ENCODE measurements at regions not wholly inside any gene's neighbourhood (a gene's known extent, or its start where the extent isn't known, plus 50 kb on each side); places are given as distances from the start of the nearest gene placed in this dataset.

DNA sequence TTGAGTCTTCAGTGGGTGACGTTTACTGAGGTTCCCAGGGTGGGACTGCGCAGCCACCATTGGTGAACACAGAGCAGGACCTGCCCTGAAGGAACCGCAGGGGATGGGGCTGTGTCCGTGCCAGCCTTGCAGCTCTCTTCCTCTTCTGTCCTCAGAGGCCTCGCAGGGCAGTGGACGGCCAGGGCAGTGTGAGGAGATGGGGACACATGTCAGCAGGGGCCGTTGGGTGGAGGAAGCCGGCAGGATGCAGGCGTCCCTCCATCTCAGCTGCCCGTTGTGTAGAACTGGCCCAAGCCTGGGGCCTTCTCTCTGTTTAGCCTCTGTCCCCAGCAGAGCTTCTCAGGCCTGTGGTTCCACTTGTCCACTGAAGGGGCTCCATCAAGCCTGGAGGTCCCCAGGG, 53.6 kb upstream of the SMOC2 start:
- no peaks in the 10 kb centered on the region for H3K9me3 ChIP-seq (ENCODE audit: low read length)
- BruUV-seq (replicated peaks), result no TSS peak
- ATAC-seq (no peak), DNase-seq (no peak)
- H3K27ac ChIP-seq (ENCODE audit: low read length), result no peak overlapping the region
- no peak overlapping the region for H3K4me2 ChIP-seq (ENCODE audit: low read length)
- no peaks in the 10 kb centered on the region for H3F3A ChIP-seq (ENCODE audit: low read length, unreplicated experiment)
- no peaks in the 10 kb centered on the region for H3K4me1 ChIP-seq (ENCODE audit: insufficient read depth, low read length)
- CTCF ChIA-PET, result no interaction called here
- intact Hi-C loops (cut with micrococcal nuclease), result no loop called here
- H3K36me3 ChIP-seq (ENCODE audit: low read depth, low read length), result no peaks in the 10 kb centered on the region
- H3K4me3 ChIP-seq (ENCODE audit: low read length), result no peak overlapping the region
- no peak overlapping the region for H3K9ac ChIP-seq (ENCODE audit: low read length)
- H3K79me2 ChIP-seq (ENCODE audit: low read length), result no peaks in the 10 kb centered on the region
- POLR2A ChIA-PET (ENCODE audit: unreplicated experiment), result no interaction called here
- TF ChIP-seq, protein P1, sequence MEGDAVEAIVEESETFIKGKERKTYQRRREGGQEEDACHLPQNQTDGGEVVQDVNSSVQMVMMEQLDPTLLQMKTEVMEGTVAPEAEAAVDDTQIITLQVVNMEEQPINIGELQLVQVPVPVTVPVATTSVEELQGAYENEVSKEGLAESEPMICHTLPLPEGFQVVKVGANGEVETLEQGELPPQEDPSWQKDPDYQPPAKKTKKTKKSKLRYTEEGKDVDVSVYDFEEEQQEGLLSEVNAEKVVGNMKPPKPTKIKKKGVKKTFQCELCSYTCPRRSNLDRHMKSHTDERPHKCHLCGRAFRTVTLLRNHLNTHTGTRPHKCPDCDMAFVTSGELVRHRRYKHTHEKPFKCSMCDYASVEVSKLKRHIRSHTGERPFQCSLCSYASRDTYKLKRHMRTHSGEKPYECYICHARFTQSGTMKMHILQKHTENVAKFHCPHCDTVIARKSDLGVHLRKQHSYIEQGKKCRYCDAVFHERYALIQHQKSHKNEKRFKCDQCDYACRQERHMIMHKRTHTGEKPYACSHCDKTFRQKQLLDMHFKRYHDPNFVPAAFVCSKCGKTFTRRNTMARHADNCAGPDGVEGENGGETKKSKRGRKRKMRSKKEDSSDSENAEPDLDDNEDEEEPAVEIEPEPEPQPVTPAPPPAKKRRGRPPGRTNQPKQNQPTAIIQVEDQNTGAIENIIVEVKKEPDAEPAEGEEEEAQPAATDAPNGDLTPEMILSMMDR (conservative IDR thresholded peaks at IDR 0.05; ENCODE audit: low read depth, low read length), result no peak
- TF ChIP-seq EZH2 (IDR thresholded peaks at IDR 0.05; ENCODE audit: low read length, unreplicated experiment) (no peak), EZH2phosphoT487 (IDR thresholded peaks at IDR 0.05; ENCODE audit: borderline replicate concordance, low read length) (no peak)
- H4K20me1 ChIP-seq (ENCODE audit: low read length), result no peaks in the 10 kb centered on the region
- H3K9me2 ChIP-seq (replicated peaks; ENCODE audit: low read length), result no peaks in the 10 kb centered on the region
- peaks cover 5% of the 10 kb centered on the region for H3K27me3 ChIP-seq (ENCODE audit: low read length)
- H2AFZ ChIP-seq (ENCODE audit: low read length), result no peak overlapping the region

DNA sequence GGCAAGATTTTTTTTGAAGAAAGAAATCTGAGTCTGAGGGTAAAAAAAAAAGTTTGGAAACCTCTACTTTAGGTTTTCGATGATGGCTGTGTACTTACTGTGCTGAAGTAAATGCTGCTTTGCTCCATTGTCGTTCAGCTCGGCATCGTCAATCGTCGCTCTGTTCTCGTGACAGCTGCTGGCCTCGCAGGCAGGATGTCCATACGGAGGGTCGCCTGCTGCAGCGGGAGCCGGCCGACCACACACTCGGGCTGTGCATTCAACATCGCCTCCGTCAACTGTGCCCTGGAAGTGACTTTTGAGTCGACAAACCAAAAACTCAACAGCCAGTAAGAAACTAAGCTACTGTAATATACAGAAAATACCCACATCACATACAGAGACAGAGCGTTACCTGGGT, 53.1 kb upstream of the SMOC2 start:
- Histone ChIP-seq H3K9me3 (ENCODE audit: low read length) (no peaks in the 10 kb centered on the region), H3K79me2 (ENCODE audit: low read length) (no peaks in the 10 kb centered on the region), H3K36me3 (ENCODE audit: low read depth, low read length) (no peaks in the 10 kb centered on the region), H2AFZ (ENCODE audit: low read length) (no peak overlapping the region), H3K9me2 (replicated peaks; ENCODE audit: low read length) (no peaks in the 10 kb centered on the region), H3K4me1 (ENCODE audit: insufficient read depth, low read length) (no peaks in the 10 kb centered on the region), H3K27me3 (ENCODE audit: low read length) (peaks cover 5% of the 10 kb centered on the region), H3K27ac (ENCODE audit: low read length) (no peak overlapping the region), H3K4me2 (ENCODE audit: low read length) (no peak overlapping the region), H4K20me1 (ENCODE audit: low read length) (no peaks in the 10 kb centered on the region), H3F3A (ENCODE audit: low read length, unreplicated experiment) (no peaks in the 10 kb centered on the region), H3K9ac (ENCODE audit: low read length) (no peak overlapping the region), H3K4me3 (ENCODE audit: low read length) (no peak overlapping the region)
- no peak for ATAC-seq
- no peak for DNase-seq
- intact Hi-C loops (cut with micrococcal nuclease), result no loop called here
- ChIA-PET POLR2A (ENCODE audit: unreplicated experiment) (no interaction called here), CTCF (no interaction called here)
- BruUV-seq (replicated peaks), result no TSS peak
- TF ChIP-seq EZH2 (IDR thresholded peaks at IDR 0.05; ENCODE audit: low read length, unreplicated experiment) (no peak), EZH2phosphoT487 (IDR thresholded peaks at IDR 0.05; ENCODE audit: borderline replicate concordance, low read length) (no peak)
- TF ChIP-seq, protein P1 (conservative IDR thresholded peaks at IDR 0.05; ENCODE audit: low read depth, low read length), result no peak

- no peak for TF ChIP-seq EZH2 (IDR thresholded peaks at IDR 0.05; ENCODE audit: low read length, unreplicated experiment)
- TF ChIP-seq, protein P1 (conservative IDR thresholded peaks at IDR 0.05; ENCODE audit: low read depth, low read length), result no peak
- no peak for TF ChIP-seq EZH2phosphoT487 (IDR thresholded peaks at IDR 0.05; ENCODE audit: borderline replicate concordance, low read length)
- H3K4me3 ChIP-seq (ENCODE audit: low read length), result no peak overlapping the region
- H3K4me2 ChIP-seq (ENCODE audit: low read length), result no peak overlapping the region
- ATAC-seq (no peak), DNase-seq (no peak)
- CTCF ChIA-PET, result no interaction called here
- H3K36me3 ChIP-seq (ENCODE audit: low read depth, low read length), result no peaks in the 10 kb centered on the region
- intact Hi-C loops (cut with micrococcal nuclease), result no loop called here
- no peaks in the 10 kb centered on the region for H3K79me2 ChIP-seq (ENCODE audit: low read length)
- H3K4me1 ChIP-seq (ENCODE audit: insufficient read depth, low read length), result no peaks in the 10 kb centered on the region
- H3K9me2 ChIP-seq (replicated peaks; ENCODE audit: low read length), result no peaks in the 10 kb centered on the region
- H3K9me3 ChIP-seq (ENCODE audit: low read length), result no peaks in the 10 kb centered on the region
- no peaks in the 10 kb centered on the region for H4K20me1 ChIP-seq (ENCODE audit: low read length)
- H3K27ac ChIP-seq (ENCODE audit: low read length), result no peak overlapping the region
- POLR2A ChIA-PET (ENCODE audit: unreplicated experiment), result no interaction called here
- H3F3A ChIP-seq (ENCODE audit: low read length, unreplicated experiment), result no peaks in the 10 kb centered on the region
- H3K9ac ChIP-seq (ENCODE audit: low read length), result no peak overlapping the region
- H2AFZ ChIP-seq (ENCODE audit: low read length), result no peak overlapping the region
- BruUV-seq (replicated peaks), result no TSS peak
- H3K27me3 ChIP-seq (ENCODE audit: low read length), result peaks cover 5% of the 10 kb centered on the region
Measured at GRCh38 chr6:168388641-168389633, 52.0 kb upstream of the SMOC2 start.
